NB4 (cell line): ENCODE measurements at regions not wholly inside any gene's neighbourhood (a gene's known extent, or its start where the extent isn't known, plus 50 kb on each side); places are given as distances from the start of the nearest gene placed in this dataset.

Experiments
- DNase-seq: peaks from one replicate; pipeline ENCODE4 v3.0.0; 2010; ENCODE audit warnings: low read depth
- H3K4me3 ChIP-seq: one replicate; pipeline ENCODE4 v1.5.1; 2011; ENCODE audit warnings: mild to moderate bottlenecking, low read depth, low read length, moderate library complexity
- CTCF ChIP-seq: IDR thresholded peaks from one replicate; pipeline ENCODE4 v1.5.1; 2012; ENCODE audit warnings: low read depth, low read length
- MYC ChIP-seq: IDR thresholded peaks from 2 replicates; pipeline ENCODE4 v1.6.1; 2011; ENCODE audit warnings: low read depth, low read length
- POLR2A ChIP-seq: IDR thresholded peaks from 2 replicates; pipeline ENCODE4 v1.6.1; 2011; ENCODE audit warnings: mild to moderate bottlenecking; ENCODE audit not compliant: insufficient read length; ENCODE audit errors: extremely low read depth
- TF ChIP-seq, protein P1 (sequence below): IDR thresholded peaks from 2 replicates; pipeline ENCODE4 v1.6.1; 2011; ENCODE audit warnings: low read depth, low read length

GRCh38 chrX:39840581-39841093 lies 257.1 kb downstream of the BCOR start:
- no peak for DNase-seq
- TF ChIP-seq MYC (no peak), CTCF (no peak), POLR2A (no peak)
- TF ChIP-seq, protein P1, sequence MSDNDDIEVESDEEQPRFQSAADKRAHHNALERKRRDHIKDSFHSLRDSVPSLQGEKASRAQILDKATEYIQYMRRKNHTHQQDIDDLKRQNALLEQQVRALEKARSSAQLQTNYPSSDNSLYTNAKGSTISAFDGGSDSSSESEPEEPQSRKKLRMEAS: no peak
- H3K4me3 ChIP-seq: no peak overlapping the region

DNA sequence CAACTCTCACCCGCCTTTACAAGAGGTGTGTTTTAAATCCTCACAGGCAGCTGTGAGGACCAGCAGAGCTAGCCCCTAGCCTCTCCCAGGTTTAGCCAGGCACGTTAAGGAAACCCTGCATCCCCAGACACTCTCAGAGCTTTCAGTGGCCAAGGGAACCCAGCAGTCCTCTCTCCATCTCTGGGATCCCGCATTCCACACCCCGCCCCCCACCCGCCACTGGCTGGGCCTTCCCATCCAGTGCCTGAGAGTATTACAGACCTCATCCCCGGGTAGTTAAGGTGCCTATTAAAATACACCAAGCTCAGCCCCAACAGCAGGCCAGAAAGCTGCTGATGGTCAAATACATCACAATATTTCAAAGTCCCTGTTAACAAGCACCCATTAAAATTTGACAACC lies 256.2 kb downstream of the BCOR start:
- H3K4me3 ChIP-seq: no peak overlapping the region
- DNase-seq: no peak
- TF ChIP-seq, protein P1: no peak
- no peak for TF ChIP-seq MYC
- no peak for TF ChIP-seq CTCF
- TF ChIP-seq POLR2A: no peak

DNA sequence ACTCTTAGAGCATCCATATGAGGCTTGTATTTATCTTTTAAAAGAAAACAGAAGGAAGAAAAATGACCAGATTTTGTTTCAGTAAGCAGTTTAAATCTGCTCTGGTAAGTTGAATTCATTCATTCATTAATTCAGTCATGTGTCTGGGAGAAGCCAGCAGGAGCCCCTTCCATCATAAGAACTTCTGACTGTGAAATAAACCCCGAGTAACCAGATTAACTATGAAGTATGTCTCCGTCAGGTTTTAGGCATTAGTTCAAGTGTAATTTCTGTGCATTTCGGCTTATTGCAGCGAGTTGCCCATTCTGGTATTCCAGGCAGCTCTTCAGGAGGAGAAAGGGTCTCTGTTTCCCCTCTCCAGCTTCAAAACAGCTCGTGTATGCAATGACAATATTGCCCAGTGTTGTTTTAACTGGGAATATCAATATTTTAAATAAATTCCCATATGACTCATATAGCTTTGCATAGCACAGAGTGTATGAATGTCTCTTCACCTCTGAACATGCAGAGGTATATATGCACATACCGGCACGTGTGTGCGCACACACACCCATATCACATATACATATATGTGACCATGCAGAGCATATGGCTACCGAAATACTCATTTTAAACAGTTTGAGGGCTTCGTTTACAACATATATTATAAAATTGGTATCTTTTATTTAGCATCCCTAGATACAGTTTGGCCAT lies 255.3 kb downstream of the BCOR start:
- H3K4me3 ChIP-seq: no peak overlapping the region
- TF ChIP-seq CTCF: no peak
- TF ChIP-seq POLR2A: no peak
- TF ChIP-seq MYC: no peak
- TF ChIP-seq, protein P1: no peak
- no peak for DNase-seq

- DNase-seq: no peak
- H3K4me3 ChIP-seq: no peak overlapping the region
- TF ChIP-seq MYC: no peak
- TF ChIP-seq, protein P1: no peak
- no peak for TF ChIP-seq POLR2A
- TF ChIP-seq CTCF: no peak
These were observed 254.4 kb downstream of the BCOR start for GRCh38 chrX:39843318-39843717.

GRCh38 chrX:39845233-39845632 lies 252.5 kb downstream of the BCOR start:
- no peak overlapping the region for H3K4me3 ChIP-seq
- TF ChIP-seq MYC: no peak
- TF ChIP-seq, protein P1: peak; percentile 63
- no peak for TF ChIP-seq POLR2A
- TF ChIP-seq CTCF: no peak
- peak; percentile 68 for DNase-seq
